ENCODE measurements at regions not wholly inside any gene's neighbourhood (a gene's known extent, or its start where the extent isn't known, plus 50 kb on each side); places are given as distances from the start of the nearest gene placed in this dataset.
"Not testable (repeated sequence)": the region's sequence is repeated elsewhere in the genome, so short reads cannot be mapped to it uniquely, and the experiment has no call there.

GRCh38 chr1:195159795-195160194, 1448.4 kb downstream of the KCNT2 start:
- not testable (repeated sequence) for DNase-seq

GRCh38 chr1:195158091-195158490, 1450.1 kb downstream of the KCNT2 start:
- no peak for DNase-seq

- no peak for DNase-seq
Observed at GRCh38 chr1:195153107-195153506, 1455.1 kb downstream of the KCNT2 start.

DNA sequence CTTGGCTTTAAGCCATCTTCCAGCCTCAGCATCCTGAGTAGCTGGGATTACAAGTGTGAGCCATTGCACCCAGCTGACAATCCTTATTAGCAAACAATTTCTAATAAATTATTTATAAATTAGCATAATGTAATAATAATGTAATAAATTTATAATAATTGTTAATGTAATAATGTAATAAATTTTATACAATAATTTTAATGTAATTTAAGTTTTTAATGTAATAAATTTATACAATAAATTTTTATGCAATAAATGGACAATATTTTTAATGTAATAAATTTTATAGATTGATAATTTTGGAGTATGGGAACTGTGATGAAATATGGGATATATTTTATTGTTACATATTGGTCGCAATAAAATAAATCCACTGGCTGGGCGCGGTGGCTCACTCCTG, 1457.5 kb downstream of the KCNT2 start:
- no peak for DNase-seq

GRCh38 chr1:195141294-195141693, 1466.9 kb downstream of the KCNT2 start:
- no peak for DNase-seq

DNA sequence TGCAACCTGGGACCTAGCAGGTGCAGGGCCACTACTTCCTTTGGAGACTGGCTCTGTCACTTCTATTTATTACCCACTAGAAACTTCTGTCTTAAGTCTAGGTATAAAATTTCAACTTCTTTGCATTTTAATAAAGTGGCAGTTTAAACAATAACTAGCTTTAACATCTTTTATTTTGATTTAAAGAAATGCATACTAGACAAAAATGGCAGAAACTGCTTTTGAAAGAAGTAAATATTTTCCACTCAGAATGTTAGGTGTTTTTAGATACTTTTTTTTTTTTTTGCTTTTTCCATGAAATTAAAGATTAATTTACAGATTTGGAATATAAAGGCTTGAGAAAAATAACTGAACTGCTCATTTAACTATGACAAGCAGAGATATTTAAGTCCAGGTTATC, 1477.6 kb downstream of the KCNT2 start:
- no peak for DNase-seq

GRCh38 chr1:195122497-195122896, 1485.7 kb downstream of the KCNT2 start:
- DNase-seq: no peak

- no peak for DNase-seq
Observed at GRCh38 chr1:195113471-195113870, 1494.8 kb downstream of the KCNT2 start.

GRCh38 chr1:195105773-195106172, 1502.5 kb downstream of the KCNT2 start:
- DNase-seq: no peak

DNA sequence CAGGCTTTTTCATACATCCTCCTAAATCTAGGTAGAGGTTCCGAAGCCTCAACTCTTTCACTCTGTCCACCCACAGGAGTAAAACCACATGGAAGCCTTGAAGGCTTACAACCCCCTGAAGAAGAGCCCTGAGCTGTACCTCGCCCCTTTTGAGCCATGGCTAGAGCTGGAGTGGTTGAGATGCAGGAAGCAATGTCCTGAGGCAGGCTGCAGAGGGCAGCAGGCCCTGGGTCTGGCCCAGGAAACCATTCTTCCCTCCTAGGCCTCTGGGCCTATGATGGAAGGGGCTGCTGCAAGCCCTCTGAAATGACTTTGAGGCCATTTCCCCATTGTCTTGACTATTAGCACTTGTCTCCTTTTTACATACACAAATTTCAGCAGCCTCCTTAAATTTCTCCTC, 1503.0 kb downstream of the KCNT2 start:
- no peak for DNase-seq

DNA sequence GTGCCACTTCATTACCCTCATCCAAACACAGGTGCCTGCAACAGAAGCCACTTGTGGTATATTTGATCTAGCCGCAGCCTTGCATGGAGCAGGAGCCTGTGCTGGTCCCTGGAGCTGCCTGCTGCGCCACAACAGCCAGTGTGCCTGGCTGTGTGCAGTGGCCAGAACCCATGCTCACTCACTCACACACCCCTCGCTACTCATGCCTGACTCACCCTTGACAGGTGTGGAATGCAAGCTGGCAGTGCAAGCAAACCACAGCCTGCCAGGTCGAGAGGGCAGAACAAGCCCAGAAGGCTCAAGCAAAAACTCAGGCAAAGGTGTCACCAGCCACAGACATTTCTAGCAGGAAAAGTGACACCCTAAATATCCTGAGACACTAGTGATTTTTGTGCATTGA, 1510.9 kb downstream of the KCNT2 start:
- no peak for DNase-seq

DNA sequence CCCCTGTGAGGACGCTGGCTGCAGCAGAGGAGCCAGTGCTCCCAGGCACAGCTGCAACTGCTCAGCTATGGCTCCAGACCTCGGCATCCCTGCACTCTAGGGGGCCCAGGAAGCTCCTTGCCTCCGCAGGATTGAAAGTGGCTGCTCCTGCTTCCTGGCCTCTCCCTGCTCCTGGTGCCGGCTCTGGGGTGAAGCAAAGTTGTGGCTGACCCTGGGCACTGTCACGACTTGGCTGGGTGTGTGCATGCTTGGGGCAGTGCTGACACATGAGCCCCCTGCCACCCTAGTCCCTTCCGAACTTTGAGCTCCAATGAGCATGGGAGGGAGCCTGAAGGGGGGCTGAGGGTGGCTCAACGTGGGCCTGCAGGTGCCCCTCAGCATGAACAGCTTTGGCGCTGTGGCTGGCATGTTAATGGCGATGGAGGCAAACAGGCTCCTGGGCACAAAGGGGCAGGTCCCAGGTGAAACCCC, 1512.2 kb downstream of the KCNT2 start:
- DNase-seq: no peak

DNA sequence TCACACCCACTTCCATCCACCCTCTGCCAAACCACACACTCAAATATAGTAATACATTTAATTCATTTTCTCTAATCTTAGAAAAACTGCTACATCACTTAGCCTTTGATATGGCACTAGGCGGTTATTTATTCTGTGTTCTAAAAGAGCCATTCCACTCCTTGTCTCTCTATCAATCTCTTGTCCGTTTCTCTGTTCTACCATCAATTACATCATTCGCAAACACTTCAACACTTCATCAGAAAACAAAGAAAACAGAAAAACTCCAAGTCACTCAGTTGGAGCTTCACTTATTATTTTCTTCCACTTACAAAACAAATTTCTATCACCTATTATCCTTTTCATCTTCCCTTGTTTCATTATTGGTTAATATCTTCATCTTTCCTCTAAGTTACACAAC, 1523.0 kb downstream of the KCNT2 start:
- DNase-seq: no peak

DNA sequence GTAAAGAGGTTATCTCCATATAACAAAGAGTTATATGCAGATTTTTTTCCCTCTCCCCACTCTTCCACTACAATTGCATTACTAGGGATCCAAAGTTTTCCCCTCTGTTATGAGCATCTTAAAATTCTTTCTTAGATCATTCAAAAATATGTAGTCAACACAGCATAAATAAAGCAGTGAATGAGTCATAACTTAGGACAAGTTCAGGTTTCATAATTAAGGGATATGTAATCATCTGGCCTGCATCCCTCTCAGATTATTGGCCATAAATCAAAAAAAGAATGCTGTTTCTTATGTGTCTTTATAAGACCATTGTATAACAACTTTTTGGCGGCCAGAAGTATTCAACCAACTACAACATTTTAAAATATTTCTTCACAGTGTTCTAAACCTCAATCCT, 1526.1 kb downstream of the KCNT2 start:
- DNase-seq: no peak

DNA sequence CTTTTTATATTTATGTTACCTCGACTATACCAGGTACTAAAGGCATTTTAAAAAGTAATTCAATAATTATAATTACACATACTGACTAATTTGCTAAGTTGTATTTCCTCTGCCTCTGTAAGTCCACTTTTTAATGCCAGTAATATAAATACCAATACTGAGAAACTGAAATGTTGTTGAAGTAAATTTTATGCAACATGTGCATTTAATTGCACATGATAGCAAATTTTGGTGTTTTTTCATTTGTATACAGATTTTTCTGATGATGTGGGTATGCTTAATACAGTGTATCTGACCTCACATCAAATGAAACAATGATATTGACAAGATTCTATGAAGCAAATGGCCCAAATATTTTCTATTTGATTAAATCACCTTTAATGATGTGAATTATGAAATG, 1531.6 kb downstream of the KCNT2 start:
- no peak for DNase-seq

- no peak for DNase-seq
Observed at GRCh38 chr1:195075973-195076372, 1532.3 kb downstream of the KCNT2 start.

GRCh38 chr1:195071461-195071860, 1536.8 kb downstream of the KCNT2 start:
- no peak for DNase-seq

GRCh38 chr1:195065437-195065836, 1542.8 kb downstream of the KCNT2 start:
- no peak for DNase-seq

- no peak for DNase-seq
Observed at GRCh38 chr1:195064358-195064757, 1543.9 kb downstream of the KCNT2 start.

DNA sequence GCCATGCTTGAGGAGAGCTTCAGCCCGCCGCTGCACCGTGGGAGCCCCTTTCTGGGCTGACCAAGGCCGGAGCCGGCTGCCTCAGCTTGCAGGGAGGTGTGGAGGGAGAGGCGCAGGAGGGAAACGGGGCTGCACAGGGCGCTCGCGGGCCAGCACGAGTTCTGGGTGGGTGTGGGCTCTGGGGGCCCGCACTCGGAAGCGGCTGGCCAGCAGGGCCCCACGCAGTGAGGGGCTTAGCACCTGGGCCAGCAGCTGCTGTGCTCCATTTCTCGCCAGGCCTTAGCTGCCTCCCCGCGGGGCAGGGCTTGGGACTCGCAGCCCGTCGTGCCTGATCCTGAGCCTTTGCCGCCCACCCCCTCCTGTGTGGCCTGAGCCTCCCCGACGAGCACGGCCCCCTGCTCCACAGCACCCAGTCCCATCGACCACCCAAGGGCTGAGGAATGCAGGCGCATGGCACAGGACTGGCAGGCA, 1554.0 kb downstream of the KCNT2 start:
- DNase-seq: no peak

- DNase-seq: no peak
Observed at GRCh38 chr1:195053478-195053877, 1554.8 kb downstream of the KCNT2 start.

- no peak for DNase-seq
Observed at GRCh38 chr1:195047772-195048171, 1560.5 kb downstream of the KCNT2 start.

GRCh38 chr1:195045072-195045471, 1563.2 kb downstream of the KCNT2 start:
- no peak for DNase-seq

- DNase-seq: no peak
Observed at GRCh38 chr1:195030793-195031192, 1577.4 kb downstream of the KCNT2 start.

GRCh38 chr1:195026792-195027191, 1581.4 kb downstream of the KCNT2 start:
- DNase-seq: no peak

DNA sequence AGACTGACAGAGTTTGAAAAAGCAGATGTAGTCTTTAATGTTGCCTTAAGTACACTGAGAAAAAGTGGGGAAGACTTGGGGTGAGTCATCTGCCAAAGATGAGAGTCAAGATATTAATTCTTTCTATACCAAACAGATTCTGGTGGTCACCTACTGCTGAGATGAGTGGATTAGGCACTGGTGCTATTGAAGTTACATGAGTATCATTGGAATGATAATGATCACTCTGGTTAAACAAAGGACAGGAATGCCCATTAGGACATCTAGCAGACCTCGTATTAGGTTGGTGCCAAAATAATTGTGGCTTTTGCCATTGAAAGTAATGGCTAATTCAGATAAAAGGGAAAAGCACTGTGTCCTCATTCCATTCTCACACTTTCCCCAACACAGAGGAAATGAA, 1588.9 kb downstream of the KCNT2 start:
- DNase-seq: no peak
